ENCODE measurements at regions not wholly inside any gene's neighbourhood (a gene's known extent, or its start where the extent isn't known, plus 50 kb on each side); places are given as distances from the start of the nearest gene placed in this dataset.

- no peak for DNase-seq (ENCODE audit: low spot score)
- Histone ChIP-seq H3K4me1 (ENCODE audit: insufficient read depth, poor library complexity, severe bottlenecking) (no peaks in the 10 kb centered on the region), H3K9me3 (ENCODE audit: severe bottlenecking) (no peaks in the 10 kb centered on the region), H3K4me3 (ENCODE audit: severe bottlenecking) (no peak overlapping the region), H3K27me3 (ENCODE audit: insufficient read depth, poor library complexity, severe bottlenecking) (no peaks in the 10 kb centered on the region), H3K36me3 (ENCODE audit: low read depth) (no peaks in the 10 kb centered on the region), H3K27ac (ENCODE audit: poor library complexity, severe bottlenecking) (no peak overlapping the region)
- ATAC-seq (ENCODE audit: low read depth): no peak
- no peak for TF ChIP-seq CTCF (IDR thresholded peaks at IDR 0.05; ENCODE audit: poor library complexity, severe bottlenecking)
Measured at GRCh38 chr10:91335147-91335546, 75.0 kb upstream of the HECTD2 start.

- Histone ChIP-seq H3K27ac (ENCODE audit: poor library complexity, severe bottlenecking) (no peak overlapping the region), H3K9me3 (ENCODE audit: severe bottlenecking) (no peaks in the 10 kb centered on the region), H3K27me3 (ENCODE audit: insufficient read depth, poor library complexity, severe bottlenecking) (no peaks in the 10 kb centered on the region), H3K4me3 (ENCODE audit: severe bottlenecking) (no peak overlapping the region), H3K36me3 (ENCODE audit: low read depth) (no peaks in the 10 kb centered on the region), H3K4me1 (ENCODE audit: insufficient read depth, poor library complexity, severe bottlenecking) (peaks cover 13% of the 10 kb centered on the region)
- no peak for ATAC-seq (ENCODE audit: low read depth)
- TF ChIP-seq CTCF (IDR thresholded peaks at IDR 0.05; ENCODE audit: poor library complexity, severe bottlenecking): no peak
- DNase-seq (ENCODE audit: low spot score): no peak
Measured at GRCh38 chr10:91339729-91340128, 70.4 kb upstream of the HECTD2 start.

- no peak for TF ChIP-seq CTCF (IDR thresholded peaks at IDR 0.05; ENCODE audit: poor library complexity, severe bottlenecking)
- H3K27ac ChIP-seq (ENCODE audit: poor library complexity, severe bottlenecking): peak overlapping the region; percentile 82
- H3K27me3 ChIP-seq (ENCODE audit: insufficient read depth, poor library complexity, severe bottlenecking): no peaks in the 10 kb centered on the region
- peaks cover 13% of the 10 kb centered on the region for H3K4me1 ChIP-seq (ENCODE audit: insufficient read depth, poor library complexity, severe bottlenecking)
- H3K36me3 ChIP-seq (ENCODE audit: low read depth): no peaks in the 10 kb centered on the region
- DNase-seq (ENCODE audit: low spot score) (peak; percentile 82), ATAC-seq (ENCODE audit: low read depth) (peak; percentile 99)
- H3K9me3 ChIP-seq (ENCODE audit: severe bottlenecking): no peaks in the 10 kb centered on the region
- no peak overlapping the region for H3K4me3 ChIP-seq (ENCODE audit: severe bottlenecking)
Measured at GRCh38 chr10:91340613-91341362, 69.4 kb upstream of the HECTD2 start.

- Histone ChIP-seq H3K27me3 (ENCODE audit: insufficient read depth, poor library complexity, severe bottlenecking) (no peaks in the 10 kb centered on the region), H3K36me3 (ENCODE audit: low read depth) (no peaks in the 10 kb centered on the region), H3K4me1 (ENCODE audit: insufficient read depth, poor library complexity, severe bottlenecking) (peaks cover 13% of the 10 kb centered on the region), H3K9me3 (ENCODE audit: severe bottlenecking) (no peaks in the 10 kb centered on the region), H3K4me3 (ENCODE audit: severe bottlenecking) (no peak overlapping the region), H3K27ac (ENCODE audit: poor library complexity, severe bottlenecking) (peak overlapping the region; percentile 82)
- ATAC-seq (ENCODE audit: low read depth): no peak
- no peak for TF ChIP-seq CTCF (IDR thresholded peaks at IDR 0.05; ENCODE audit: poor library complexity, severe bottlenecking)
- no peak for DNase-seq (ENCODE audit: low spot score)
Measured at GRCh38 chr10:91341686-91342085, 68.5 kb upstream of the HECTD2 start.

GRCh38 chr10:91343010-91343409 lies 67.1 kb upstream of the HECTD2 start:
- H3K9me3 ChIP-seq (ENCODE audit: severe bottlenecking): no peaks in the 10 kb centered on the region
- no peak overlapping the region for H3K4me3 ChIP-seq (ENCODE audit: severe bottlenecking)
- ATAC-seq (ENCODE audit: low read depth) (no peak), DNase-seq (ENCODE audit: low spot score) (no peak)
- peaks cover 13% of the 10 kb centered on the region for H3K4me1 ChIP-seq (ENCODE audit: insufficient read depth, poor library complexity, severe bottlenecking)
- H3K27me3 ChIP-seq (ENCODE audit: insufficient read depth, poor library complexity, severe bottlenecking): no peaks in the 10 kb centered on the region
- no peak overlapping the region for H3K27ac ChIP-seq (ENCODE audit: poor library complexity, severe bottlenecking)
- no peak for TF ChIP-seq CTCF (IDR thresholded peaks at IDR 0.05; ENCODE audit: poor library complexity, severe bottlenecking)
- no peaks in the 10 kb centered on the region for H3K36me3 ChIP-seq (ENCODE audit: low read depth)
